ENCODE measurements at regions not wholly inside any gene's neighbourhood (a gene's known extent, or its start where the extent isn't known, plus 50 kb on each side); places are given as distances from the start of the nearest gene placed in this dataset.

GRCh38 chr16:49972280-49972679 lies 52.7 kb upstream of the CNEP1R1 start (continued):
- no peak for TF ChIP-seq RB1 (IDR thresholded peaks at IDR 0.05; ENCODE audit: borderline replicate concordance)
- TF ChIP-seq ZBTB33 (IDR thresholded peaks at IDR 0.05) = no peak
- TF ChIP-seq BCL11A (IDR thresholded peaks at IDR 0.05; ENCODE audit: low read depth, low read length) = no peak
- TF ChIP-seq RBBP5 (conservative IDR thresholded peaks at IDR 0.05) = no peak

GRCh38 chr16:49972961-49973360 lies 52.1 kb upstream of the CNEP1R1 start:
- WGBS (ENCODE audit: insufficient coverage, insufficient replicate concordance, low lambda C conversion rate, missing lambda C conversion rate) = 18% methylated on average over 9 of the region's 9 CpGs
- Histone ChIP-seq H3K9me3 (replicated peaks; ENCODE audit: control insufficient read depth, insufficient read depth, low read length) (no peaks in the 10 kb centered on the region), H3K27ac (ENCODE audit: control insufficient read depth, insufficient read depth) (no peak overlapping the region), H3K79me2 (ENCODE audit: control insufficient read depth, insufficient read depth, low read length) (no peaks in the 10 kb centered on the region), H3K36me3 (ENCODE audit: control insufficient read depth in 2 of 2, insufficient read depth in 2 of 2, low read length in 1 of 2) (no peaks in the 10 kb centered on the region), H3K9ac (ENCODE audit: control insufficient read depth, insufficient read depth, low read length) (no peak overlapping the region), H4K20me1 (ENCODE audit: control insufficient read depth, insufficient read depth) (no peaks in the 10 kb centered on the region), H3K27me3 (replicated peaks in 1 of 2; ENCODE audit: control insufficient read depth in 2 of 2, insufficient read depth in 2 of 2, low read length in 1 of 2) (peaks cover 3 to 10% of the 10 kb centered on the region in 2 experiments; a peak in 3 of 4 replicates), H3K4me2 (ENCODE audit: control insufficient read depth, insufficient read depth) (no peak overlapping the region), H2AFZ (ENCODE audit: control insufficient read depth, low read depth, low read length) (no peak overlapping the region), H3K4me1 (ENCODE audit: control insufficient read depth, insufficient read depth, low read length) (no peaks in the 10 kb centered on the region), H3K4me3 (no peak overlapping the region)
- DNase-seq (ENCODE audit: low read depth, low spot score) = no peak
- intact Hi-C loops (cut with micrococcal nuclease; ENCODE audit: unreplicated experiment) (no loop called here), in situ Hi-C loops (cut with MboI) (no loop called here)
- no peak for FAIRE-seq
- SMC1A ChIA-PET (ENCODE audit: uncharacterized antibody, unreplicated experiment) = interaction anchor here (1.0 kb wide), 1 partner anchor 15 kb away, joined by 4 read pairs; no protein-coding TSS in a partner anchor
- RAD21 ChIA-PET (ENCODE audit: unreplicated experiment) = no interaction called here
- no TSS peak for BruUV-seq (replicated peaks)
- no peak for ATAC-seq
- CTCF ChIA-PET = interaction anchor here (1.1 kb wide), 1 partner anchor 15 kb away, joined by 4 read pairs; no protein-coding TSS in a partner anchor
- POLR2A ChIA-PET = no interaction called here
- TF ChIP-seq TCF12 (IDR thresholded peaks at IDR 0.05; ENCODE audit: low read depth, low read length) (no peak), MEF2B (IDR thresholded peaks at IDR 0.05; ENCODE audit: partially characterized antibody, poor library complexity, severe bottlenecking) (no peak), NFYB (IDR thresholded peaks at IDR 0.05; ENCODE audit: insufficient read depth, low read depth, low read length) (no peak), RCOR1 (conservative IDR thresholded peaks at IDR 0.05; ENCODE audit: low read depth, low read length) (no peak), ELK1 (IDR thresholded peaks at IDR 0.05; ENCODE audit: low read depth, low read length) (no peak), PKNOX1 (IDR thresholded peaks at IDR 0.05) (no peak), CUX1 (IDR thresholded peaks at IDR 0.05; ENCODE audit: insufficient replicate concordance, low read depth, low read length) (no peak), EZH2 (IDR thresholded peaks at IDR 0.05; ENCODE audit: borderline replicate concordance, control insufficient read depth, low read depth, low read length) (no peak), JUND (IDR thresholded peaks at IDR 0.05; ENCODE audit: low read depth, low read length) (no peak)

All from GM12878 (cell line).